ENCODE measurements at regions not wholly inside any gene's neighbourhood (a gene's known extent, or its start where the extent isn't known, plus 50 kb on each side); places are given as distances from the start of the nearest gene placed in this dataset.
"Not testable (repeated sequence)": the region's sequence is repeated elsewhere in the genome, so short reads cannot be mapped to it uniquely, and the experiment has no call there.

DNA sequence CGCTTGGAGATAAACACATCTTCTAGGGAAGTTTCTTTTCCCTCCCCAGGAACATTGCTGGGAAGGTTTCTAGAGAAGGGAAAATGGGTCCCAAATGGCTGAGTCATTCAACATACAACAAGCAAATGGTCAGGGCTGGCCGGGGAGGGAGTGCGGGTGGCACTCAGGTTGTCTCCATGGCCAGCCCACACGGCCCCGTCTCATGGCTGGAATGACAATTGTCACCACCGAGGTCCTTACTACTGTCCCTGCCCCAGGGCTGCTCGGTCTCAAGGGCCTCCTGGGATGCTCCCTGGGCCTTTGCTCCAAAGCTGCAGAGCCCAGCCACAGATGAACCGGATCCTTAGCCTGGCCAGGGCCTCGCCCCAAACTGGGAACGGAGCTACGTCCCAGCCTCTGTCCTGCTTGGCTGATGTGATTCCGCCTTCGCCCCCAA is 121.9 kb downstream of the FGF18 start:
- DNase-seq (ENCODE audit: low read depth in 1 of 2, low spot score in 1 of 2), result no peak

DNA sequence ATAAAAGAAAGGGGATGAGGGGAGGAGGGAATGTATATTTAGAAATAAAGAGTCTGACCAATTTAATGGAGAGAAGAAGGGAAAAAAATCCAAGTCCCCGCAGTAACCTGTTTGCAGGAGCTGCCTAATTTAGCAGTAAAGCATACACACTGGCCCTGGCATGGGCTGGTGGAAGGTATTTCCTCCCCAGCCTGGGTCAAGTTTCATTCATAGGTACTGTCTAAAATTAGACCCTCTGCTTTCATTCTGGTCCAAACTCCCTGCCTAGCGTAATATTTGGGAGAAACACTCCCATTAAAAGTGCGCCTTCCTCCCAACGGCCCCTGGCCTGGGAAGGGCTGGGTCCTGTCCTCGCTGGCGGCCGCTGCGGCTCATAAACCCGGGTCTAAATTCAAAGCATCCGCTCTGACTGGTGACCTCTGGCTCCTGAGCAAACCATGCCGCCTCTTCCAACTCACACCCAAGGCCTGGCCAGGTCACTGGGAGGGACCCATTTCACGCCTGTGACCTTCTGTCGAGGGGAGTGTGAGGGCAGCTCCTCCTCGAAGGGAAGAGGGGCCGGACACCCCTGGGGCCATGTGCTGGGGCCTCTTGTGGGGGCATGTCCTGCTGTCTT is 123.2 kb downstream of the FGF18 start:
- no peak for DNase-seq (ENCODE audit: low read depth in 1 of 2, low spot score in 1 of 2)

DNA sequence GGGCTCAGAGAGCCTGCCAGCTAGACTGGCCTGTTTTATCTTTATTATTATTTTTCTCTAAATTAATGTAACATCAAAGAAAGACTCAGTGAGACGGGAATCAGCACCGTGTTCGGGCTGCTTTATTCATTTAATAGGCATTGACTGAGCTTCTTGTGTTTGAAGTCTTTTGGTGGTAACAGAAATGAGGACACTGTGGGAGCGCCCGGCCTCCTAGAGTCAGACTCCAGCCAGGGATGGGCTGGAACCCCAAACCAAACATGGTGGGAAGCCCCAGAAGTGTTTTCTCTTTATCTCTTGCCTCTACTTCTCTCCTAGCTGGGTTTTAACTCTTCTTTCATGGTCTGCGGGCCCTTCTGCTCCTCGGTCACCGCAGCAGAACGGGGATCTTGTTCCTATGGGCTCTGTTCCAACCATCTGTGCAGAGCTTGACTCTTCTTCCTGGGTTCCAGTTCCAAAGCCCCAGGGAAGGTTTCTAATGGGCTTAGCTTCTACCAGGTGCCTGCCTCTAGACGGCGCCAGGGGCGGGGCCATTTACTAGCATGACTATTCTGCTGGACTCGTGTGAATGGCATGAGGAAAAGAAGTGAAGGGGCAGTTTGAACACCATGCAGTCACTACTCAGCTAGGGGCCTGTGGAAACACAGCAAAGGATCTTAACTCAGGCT is 123.8 kb downstream of the FGF18 start:
- no peak for DNase-seq (ENCODE audit: low read depth in 1 of 2, low spot score in 1 of 2)

DNA sequence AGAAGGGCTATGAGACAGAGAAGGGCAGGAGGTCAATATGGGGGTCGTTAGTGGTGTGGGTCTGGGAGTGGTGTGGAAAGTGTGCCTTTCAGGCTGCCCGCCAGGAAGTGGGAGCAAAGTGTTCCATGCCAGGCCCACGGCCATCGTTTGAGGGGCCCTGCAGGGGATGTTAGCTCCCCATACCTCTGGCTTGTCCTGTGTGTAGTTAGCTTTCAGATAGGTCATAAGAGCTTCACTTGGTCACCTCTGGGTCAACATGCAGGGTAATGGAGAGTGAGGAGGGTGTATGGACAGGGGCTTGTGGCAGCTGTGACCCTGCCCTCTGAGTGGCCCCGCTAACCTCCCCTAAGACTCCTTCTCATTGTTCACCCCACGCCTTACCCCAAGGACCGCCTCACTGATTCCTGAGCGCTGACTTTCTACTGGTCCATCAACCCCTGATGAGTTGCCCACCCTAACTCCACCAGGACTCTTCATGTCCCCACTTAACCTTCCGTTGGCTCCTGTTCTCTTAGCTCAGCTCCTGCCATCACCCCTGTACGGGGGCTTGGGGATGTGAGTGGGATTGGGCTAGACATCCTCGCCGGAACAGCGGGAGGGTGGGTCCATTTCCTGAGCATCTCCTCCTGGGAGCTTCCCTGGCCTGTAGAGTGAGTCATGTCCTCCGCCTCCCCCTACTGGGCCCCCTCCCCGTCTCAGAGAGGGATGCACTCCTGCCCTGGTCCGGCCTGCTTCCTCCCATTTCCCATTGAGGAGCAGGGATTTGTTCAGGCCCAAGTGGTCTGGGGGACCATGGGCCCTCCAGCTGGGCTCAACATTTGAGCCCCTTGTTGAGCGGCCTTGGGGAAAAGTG is 125.7 kb downstream of the FGF18 start:
- no peak for DNase-seq (ENCODE audit: low read depth in 1 of 2, low spot score in 1 of 2)

DNA sequence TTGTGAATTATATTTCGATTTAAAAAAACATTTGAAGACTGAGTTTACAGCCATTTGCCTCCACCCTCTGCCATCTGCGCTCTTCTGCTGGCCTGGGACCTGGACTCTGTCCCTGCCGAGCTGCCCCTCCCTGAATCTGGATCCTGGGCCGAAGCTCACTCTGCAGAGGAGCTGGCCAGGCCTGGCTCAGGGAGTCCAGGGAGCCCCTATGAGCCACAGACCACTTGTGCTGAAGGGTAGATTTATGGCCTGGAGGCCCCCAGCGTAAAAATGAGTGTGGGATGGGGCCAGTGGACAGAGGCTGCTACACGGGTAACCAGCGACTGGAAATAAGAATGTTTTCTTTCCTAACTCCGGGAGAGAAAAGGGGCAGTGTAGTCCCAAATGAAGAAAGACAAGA is 129.8 kb downstream of the FGF18 start:
- no peak for DNase-seq (ENCODE audit: low read depth in 1 of 2, low spot score in 1 of 2)

DNA sequence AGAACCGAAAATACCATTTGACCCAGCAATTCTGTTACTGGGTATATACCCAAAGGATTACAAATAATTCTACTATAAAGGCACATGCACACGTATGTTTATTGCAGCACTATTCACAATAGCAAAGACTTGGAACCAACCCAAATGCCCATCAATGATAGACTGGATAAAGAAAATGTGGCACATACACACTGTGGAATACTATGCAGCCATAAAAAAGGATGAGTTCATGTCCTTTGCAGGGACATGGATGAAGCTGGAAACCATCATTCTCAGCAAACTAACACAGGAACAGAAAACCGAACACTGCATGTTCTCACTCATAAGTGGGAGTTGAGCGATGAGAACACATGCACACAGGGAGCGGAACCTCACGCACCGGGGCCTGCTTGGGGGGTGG is 134.4 kb downstream of the FGF18 start:
- DNase-seq (ENCODE audit: low read depth in 1 of 2, low spot score in 1 of 2), result not testable (repeated sequence)

DNA sequence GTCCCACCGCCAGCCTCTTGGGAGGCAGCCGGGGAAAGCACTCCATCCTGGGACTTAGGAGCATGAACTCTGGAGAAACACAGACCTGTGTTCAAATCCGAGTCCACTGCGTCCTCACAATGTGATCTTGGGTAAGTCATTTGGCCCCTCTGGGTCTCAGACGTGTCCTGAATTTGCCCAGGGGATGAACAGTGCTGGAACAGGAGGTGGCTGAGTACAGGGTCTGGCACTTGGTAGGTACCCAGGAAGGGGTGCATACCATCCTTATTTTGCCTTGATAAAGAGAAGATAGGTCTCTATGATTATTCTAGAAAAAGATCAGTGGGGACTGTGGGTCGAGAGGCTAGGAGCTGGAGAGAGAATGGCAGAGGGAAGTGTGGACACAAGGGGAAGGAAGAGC is 135.7 kb downstream of the FGF18 start:
- no peak for DNase-seq (ENCODE audit: low read depth in 1 of 2, low spot score in 1 of 2)

DNA sequence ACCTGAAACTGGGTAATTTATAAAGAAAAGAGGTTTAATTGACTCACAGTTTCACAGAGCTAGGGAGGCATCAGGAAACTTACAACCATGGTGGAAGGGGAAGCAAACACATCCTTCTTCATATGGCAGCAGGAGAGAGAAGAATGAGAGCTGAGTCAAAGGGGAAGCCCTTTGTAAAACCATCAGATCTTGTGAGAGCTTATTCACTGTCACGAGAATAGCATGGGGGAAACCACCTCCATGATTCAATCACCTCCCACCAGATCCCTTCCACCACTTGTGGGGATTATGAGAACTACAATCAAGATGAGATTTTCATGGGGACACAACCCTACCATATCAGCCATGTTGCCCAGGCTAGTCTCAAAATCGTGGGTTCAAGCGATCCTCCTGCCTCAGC is 143.4 kb downstream of the FGF18 start:
- DNase-seq (ENCODE audit: low read depth in 1 of 2, low spot score in 1 of 2), result peak in 1 of 2 donors; percentile 23

DNA sequence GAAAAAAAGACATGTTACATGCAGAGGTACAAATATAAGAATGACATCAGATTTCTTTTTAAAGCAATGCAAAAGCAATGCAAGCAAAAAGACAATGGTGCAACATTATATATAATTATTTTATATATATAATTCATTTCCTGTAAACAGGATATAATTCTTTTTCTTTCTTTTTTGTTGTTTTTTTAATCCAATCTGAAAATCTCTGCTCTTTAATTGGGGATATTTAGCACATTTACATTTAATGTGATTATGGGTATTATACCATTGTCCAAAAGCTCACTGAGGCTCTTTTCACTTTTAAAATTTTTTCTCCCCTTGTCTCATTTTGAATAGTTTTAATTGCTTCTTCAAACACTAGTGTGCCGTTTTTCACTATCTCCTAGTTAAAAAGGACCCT is 148.9 kb downstream of the FGF18 start:
- no peak for DNase-seq (ENCODE audit: low read depth in 1 of 2, low spot score in 1 of 2)

DNA sequence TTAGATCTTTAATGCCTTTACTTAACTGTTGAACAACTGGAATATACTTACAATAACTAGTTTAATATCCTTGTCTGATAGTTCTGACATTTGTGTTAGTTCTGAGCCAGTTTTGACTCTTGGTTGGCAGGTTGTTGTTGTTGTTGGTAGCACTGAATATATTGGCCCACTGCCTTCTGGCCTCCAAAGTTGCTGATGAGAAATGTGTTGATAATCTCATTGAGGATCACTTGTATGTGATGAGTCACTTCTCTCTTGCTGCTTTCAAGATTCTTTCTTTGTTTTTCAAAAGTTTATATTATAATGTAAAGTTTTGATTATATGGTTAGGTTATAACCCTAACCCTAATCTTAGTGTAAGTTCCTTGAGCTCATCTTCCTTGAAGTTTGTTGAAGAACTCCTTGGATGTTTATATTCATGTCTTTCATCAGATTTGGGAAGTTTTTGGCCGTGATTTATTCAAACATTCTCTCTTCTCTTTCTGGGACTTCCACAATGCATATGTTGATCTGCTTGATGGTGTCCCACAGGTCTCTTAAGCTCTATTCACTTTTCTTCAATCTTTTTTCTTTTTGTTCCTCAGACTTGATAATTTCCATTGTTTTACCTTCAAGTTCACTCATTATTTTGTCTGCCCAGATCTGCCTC is 149.7 kb downstream of the FGF18 start:
- no peak for DNase-seq (ENCODE audit: low read depth in 1 of 2, low spot score in 1 of 2)

DNA sequence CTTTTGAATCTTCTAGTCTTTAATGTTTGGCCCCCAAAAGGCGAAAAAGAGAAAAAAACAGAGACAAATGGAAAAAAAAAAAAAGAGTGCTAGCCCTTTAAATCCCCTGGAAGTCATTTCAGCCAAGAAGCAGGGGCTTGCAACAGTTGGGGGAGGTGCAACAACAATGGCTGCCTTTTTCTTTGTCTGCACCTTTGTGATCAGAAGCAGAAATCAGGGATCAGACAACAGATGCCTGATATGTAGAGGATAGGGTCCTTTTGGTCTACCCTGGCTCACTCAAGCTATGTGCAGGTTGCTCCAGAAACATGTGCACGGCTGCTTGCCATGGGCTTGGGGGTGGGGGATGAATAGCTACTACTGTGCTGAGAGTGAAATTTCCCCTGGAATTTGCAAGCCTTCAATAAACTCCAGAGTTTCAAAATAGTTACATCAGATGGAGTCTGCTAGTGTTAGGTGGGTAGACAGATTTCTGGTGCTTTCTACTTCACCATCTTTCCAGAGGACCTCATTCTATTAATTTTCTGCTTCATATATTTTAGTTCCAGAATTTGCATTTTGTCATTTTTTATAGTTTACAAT is 150.9 kb downstream of the FGF18 start:
- DNase-seq (ENCODE audit: low read depth in 1 of 2, low spot score in 1 of 2), result no peak

DNA sequence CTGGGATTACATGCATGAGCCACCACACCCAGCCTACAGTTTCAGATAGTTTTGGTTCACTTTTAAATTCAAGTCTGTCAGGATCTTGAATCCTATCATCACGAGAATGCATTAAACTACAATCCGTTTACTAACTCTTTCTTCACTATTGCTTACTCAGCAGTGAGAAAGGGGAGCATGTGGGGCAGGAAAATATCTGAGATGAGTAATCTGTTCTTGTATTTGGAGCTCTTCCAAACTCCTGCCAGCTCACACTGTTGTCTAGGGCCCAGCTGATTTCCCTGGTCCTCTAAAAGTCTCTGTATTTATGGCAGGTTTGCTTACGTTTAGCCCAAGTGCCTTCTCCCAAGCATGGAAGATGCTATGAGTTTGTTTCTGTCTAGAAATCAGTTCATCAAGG is 152.2 kb downstream of the FGF18 start:
- no peak for DNase-seq (ENCODE audit: low read depth in 1 of 2, low spot score in 1 of 2)

DNA sequence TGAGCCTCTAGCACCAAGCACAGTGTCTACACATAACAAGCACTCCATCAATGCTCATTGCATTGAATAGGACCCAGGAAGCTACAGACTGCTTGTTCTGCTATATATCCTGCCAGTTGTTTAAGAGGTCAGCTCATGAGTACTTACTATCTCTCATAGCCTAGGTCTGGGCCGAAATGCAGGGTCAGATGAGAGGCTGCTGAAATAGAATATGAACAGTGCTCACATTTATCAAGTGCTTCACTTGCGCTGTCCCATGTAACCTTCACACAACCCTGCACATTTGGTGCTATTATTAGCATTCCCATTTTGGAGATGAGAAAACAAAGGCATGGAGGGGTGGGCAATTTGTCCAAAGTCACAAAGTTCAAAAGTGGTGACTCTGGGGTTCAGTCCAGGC is 153.6 kb downstream of the FGF18 start:
- no peak for DNase-seq (ENCODE audit: low read depth in 1 of 2, low spot score in 1 of 2)

DNA sequence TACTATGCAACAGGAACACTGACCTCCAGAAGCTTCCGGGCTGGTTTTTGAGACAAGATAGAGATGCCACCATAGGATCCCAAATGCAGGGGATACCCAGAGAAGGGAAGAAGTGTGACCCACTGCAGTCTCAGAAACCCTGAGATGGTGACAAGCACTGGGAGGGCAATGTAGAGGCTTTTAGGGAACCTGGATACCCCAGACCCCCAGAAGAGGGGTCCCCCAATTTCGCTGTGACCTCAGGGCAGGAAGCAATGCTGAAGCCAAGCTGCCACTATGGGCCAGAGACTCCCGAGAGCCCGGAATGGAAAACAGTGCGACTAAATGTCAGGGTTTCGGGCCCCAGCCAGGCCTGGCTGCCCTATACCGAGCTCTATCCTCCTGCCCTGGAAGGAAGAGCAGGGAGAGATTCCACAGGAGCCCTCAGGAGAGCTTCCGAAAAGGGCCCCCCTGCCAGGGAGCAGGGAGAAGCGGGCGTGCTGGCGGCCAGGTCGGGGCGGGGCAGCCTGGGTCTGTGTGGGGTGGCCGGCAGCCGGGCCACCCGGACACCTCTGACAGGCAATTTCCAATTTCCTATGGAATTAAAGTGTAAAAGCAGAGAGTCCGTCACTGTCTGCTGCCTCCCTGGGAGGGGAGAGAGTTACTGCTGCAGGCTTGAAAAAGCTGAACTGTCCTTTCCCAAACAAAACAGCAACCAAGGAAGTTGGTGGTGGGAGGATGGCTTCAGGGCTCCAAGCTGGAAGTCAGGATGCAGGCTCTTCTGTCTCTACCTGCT is 154.2 kb downstream of the FGF18 start:
- DNase-seq (ENCODE audit: low read depth in 1 of 2, low spot score in 1 of 2), result no peak

DNA sequence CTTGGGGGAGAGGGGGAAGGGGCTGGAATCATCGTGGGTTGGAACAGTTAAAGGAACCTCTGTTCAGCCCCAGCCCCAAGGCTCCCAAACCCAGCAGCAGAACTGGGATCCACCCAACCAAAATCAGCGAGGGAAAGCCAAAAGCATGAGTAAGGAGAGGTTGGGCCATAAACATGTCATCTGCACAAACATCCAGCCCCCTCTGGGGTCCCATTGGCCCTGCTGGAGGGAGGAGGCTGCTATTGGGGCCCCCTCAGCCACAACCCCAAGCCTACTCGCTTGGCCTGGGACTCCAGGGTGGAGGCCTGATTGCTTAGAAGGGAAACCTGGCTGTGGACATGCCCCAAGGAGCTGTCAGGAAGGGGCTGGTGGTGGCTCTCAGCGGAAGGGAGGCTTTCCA is 154.9 kb downstream of the FGF18 start:
- DNase-seq (ENCODE audit: low read depth in 1 of 2, low spot score in 1 of 2), result no peak

DNA sequence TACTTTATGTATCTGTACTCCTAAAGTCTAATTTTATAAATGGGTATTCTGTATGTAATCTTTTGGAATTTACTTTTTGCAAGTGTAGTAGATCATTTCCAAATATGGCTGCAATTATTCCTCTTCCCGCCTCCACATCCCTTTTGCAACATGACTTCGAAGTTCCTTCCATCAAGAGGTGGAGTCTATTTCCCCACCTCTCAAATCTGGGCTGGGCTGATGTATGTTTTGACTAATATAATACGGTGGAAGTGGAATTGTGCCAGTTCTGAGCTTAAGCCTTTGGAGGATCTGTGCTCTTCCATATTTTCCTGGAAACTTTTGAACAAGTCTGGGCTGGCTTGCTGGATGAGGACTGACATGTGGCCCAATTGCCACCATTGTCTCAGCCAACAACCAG is 155.9 kb downstream of the FGF18 start:
- no peak for DNase-seq (ENCODE audit: low read depth in 1 of 2, low spot score in 1 of 2)

DNA sequence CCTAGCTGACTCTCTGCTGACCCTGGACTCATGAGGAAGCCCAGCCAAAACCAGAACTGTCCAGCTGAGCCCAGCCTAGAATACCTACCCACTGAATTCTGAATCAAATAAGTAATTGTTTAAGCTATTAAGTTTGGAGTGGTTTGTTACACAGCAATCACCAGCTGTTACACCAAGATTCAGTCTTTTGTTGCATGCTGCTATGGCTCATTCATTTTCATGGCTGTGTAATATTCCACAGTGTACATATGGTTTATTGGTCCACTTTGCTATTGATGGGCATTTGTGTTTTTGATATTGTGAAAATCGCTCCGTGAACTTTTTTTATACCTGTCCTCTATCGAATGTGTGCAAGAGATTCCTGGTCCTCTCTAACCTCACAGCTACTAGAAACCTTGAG is 156.4 kb downstream of the FGF18 start:
- DNase-seq (ENCODE audit: low read depth in 1 of 2, low spot score in 1 of 2), result no peak

DNA sequence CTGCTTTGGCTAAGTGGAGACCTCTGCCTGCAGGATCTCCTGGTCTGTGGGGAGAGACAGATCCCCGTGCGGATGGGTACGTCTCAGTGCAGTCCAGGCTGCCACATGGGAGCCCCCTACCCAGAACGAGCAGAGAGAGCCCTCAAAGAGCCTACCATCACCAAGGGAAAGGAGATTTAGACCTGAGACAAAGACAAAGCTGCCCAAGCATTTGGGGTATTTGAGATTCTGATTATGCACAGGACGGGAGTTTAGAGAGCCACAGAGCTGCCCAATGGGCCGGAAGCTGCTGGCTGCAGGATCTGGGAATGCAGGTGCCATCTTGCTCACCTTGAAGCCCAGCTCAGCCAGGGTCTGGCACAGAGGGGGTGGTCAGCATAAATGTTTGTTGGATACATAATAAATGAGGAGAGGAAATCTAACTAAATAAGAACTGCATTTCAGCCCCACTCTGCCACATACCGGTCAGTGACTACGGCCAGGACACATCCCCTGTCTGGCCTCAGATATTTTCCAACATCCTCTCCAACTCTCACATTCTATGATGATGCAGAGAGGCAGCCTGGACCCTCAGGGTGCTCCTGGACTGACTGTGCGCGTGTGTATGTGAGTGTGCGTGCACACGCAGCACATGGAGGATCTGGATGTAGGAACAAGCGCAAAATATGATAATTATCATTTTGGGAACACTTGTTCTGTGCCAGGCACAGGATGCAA is 157.8 kb downstream of the FGF18 start:
- DNase-seq (ENCODE audit: low read depth in 1 of 2, low spot score in 1 of 2), result no peak

DNA sequence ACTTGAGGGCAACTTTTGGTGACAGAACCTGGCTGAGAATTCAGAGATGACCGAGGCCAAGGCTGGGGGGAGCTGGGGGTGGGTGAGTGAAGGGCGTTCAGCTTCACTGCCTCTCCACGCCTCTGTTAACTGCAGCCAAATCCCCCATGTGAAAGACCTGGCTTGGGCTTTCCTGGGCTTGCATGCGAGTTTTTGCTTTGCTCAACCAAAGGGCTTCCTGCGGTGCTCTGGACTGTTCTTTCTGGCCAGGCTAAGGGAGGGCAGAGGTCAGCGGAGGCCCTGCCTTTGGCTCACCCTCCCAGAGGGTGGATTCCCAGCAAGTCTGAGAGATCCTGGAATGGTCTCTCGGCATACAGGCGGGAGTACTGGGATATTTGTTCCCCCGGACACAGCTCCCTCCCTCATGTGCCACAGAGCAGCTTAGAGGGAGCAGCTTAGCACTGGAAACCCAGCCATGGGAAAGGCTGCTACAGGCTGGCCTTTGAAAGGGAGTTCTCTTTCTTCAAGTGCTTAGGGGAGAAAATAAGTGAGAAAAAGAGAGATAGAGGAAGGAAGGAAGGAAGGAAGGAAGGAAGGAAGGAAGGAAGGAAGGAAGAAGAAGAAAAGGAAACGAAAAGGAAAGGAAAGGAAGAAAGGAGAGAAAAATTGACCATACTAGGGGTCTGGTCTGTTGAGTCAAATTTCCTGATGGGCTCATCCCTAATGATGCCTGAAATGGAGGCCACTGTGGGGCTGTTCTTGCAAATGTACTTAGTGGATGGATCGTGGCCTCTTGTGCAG is 158.8 kb downstream of the FGF18 start:
- no peak for DNase-seq (ENCODE audit: low read depth in 1 of 2, low spot score in 1 of 2)

Data from activated CD4-positive, alpha-beta T cell treated with anti-CD3 and anti-CD28 coated beads, Interleukin-2, amount 50 U/mL, for 24 hours (primary cell).